GM12872 (cell line): ENCODE measurements at regions not wholly inside any gene's neighbourhood (a gene's known extent, or its start where the extent isn't known, plus 50 kb on each side); places are given as distances from the start of the nearest gene placed in this dataset.

ENCODE experiments used
- TF ChIP-seq, protein P1 (sequence below): IDR thresholded peaks from 3 replicates; pipeline ENCODE4 v1.5.1; 2011; ENCODE audit warnings: low read depth, mild to moderate bottlenecking, low read length, moderate library complexity; ENCODE audit not compliant: insufficient read depth

DNA sequence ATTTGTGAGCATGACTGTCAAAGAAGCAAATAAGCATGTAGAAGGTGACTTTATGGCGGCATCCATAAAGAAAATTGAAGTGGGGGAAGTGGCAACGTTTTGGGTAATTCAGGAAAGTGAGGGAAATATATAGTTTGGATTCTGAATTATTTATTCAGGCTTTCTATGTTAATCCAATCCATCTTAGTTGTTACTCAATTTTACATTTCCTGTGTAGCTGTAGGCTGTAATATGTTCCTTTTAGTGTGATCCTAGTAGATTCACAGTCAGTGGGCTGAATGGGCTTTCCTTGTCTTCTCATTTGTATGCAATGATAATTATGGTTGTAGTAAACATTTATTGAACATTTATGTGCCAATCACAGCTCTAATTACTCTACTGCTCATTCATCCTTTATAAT is 654.1 kb downstream of the EDEM1 start:
- TF ChIP-seq, protein P1, sequence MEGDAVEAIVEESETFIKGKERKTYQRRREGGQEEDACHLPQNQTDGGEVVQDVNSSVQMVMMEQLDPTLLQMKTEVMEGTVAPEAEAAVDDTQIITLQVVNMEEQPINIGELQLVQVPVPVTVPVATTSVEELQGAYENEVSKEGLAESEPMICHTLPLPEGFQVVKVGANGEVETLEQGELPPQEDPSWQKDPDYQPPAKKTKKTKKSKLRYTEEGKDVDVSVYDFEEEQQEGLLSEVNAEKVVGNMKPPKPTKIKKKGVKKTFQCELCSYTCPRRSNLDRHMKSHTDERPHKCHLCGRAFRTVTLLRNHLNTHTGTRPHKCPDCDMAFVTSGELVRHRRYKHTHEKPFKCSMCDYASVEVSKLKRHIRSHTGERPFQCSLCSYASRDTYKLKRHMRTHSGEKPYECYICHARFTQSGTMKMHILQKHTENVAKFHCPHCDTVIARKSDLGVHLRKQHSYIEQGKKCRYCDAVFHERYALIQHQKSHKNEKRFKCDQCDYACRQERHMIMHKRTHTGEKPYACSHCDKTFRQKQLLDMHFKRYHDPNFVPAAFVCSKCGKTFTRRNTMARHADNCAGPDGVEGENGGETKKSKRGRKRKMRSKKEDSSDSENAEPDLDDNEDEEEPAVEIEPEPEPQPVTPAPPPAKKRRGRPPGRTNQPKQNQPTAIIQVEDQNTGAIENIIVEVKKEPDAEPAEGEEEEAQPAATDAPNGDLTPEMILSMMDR, result no peak

DNA sequence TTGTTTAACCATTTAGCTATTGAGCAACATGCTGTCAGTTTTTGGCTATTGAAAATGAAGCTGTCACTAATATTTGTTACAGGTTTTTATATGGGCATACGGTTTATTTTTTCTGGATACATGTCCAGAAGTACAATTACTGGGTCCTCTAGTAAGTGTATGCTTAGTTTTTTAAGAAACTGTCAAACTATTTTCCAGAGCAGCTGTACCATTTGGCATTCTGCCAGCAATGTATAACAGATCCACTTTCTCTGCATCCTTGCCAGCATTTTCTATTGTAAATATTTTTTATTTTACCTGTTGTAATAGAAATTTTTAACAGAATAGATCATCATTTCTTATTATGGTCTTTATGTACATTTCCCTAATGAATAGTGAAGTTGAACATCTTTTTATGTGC is 658.8 kb downstream of the EDEM1 start:
- TF ChIP-seq, protein P1, result no peak

DNA sequence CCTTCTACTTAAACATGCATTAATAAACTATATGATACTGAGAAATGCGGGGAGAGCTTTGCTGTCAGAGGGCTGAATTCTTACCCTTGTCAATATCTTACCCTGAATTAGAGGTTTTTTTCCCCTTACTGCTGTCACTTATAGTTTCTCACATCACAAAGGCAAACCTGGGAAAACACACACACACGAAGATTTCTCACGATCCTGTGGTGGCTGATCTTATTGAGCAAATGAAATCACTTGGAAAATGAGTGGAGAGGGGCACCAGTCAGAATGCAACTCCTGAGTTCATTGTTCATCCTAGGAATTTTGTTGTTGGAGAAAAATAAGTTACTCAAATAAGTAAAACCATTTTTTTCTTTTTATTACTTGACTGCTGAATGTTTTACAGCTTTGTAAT is 673.6 kb downstream of the EDEM1 start:
- TF ChIP-seq, protein P1, result no peak

DNA sequence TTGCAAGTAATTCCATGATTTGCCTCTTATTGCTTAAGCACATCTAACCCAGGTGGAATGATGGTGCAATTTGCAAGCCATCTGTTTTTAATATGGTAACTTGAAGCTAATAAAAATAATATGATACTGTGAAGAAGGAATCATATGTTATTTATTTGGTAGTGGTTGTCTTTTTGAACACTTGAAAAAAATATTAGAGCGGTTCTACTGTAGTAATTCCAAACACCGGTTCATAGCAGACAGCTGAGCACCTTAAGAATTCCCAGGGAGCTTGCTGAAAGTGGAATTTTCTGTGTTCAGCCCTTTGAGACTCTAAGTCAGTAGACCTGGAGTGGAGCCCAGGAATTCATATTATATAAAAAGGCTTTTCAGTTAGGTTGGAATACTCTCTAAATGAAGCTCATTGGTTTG is 687.4 kb downstream of the EDEM1 start:
- TF ChIP-seq, protein P1, result no peak

GRCh38 chr3:5888851-5889250 is 701.3 kb downstream of the EDEM1 start:
- TF ChIP-seq, protein P1, result no peak

- TF ChIP-seq, protein P1, result no peak
Observed at GRCh38 chr3:5889374-5889773, 701.9 kb downstream of the EDEM1 start.

DNA sequence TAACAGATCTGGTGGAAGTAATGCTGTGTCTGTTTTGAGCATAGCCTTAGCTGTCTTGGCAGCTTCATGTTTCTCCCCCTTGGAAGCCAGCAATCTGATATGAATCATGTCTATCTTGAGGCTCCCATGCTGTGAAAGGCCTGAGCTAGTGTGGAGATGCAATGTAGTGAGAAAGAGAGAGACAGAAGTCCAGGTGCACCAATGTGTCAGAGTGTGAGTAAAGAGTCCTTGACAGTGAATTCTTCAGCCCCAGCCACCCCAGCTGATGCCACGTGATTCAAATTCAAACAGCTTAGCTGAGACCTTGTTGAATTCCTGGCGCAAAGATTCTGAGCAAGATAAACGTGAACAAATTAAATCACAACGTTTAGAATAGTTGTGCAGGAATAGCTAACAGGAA is 704.2 kb downstream of the EDEM1 start:
- TF ChIP-seq, protein P1, result no peak

DNA sequence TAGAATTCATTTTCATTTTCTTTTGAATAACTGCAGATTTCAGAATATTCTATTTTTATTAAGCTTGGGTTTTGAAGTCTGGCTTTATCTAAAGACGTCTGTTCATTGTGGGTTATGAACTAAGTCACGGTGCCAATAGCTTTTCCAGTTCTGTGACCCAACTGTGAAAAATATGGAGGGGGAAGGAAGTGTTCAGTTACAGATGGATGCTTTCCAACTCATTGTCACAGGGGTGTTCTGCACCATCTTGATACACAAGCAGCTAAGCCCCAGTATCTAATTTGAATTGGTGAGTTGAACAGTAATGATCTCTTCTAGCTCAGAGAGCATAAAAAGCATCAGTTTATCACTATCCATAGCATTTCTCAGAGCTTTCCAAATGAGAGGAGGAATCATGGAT is 710.6 kb downstream of the EDEM1 start:
- TF ChIP-seq, protein P1, result no peak
